A673 (cell line): ENCODE measurements at regions not wholly inside any gene's neighbourhood (a gene's known extent, or its start where the extent isn't known, plus 50 kb on each side); places are given as distances from the start of the nearest gene placed in this dataset.

Experiments
- CTCF ChIP-seq: fragments of 300-800, 200-600 bp; sonication (generic); conservative IDR thresholded peaks from 2 replicates; pipeline ENCODE4 v1.5.1; 2017; ENCODE audit warnings: low read depth, mild to moderate bottlenecking, antibody characterized with exemption, low read length, moderate library complexity, mixed read lengths
- EZH2 ChIP-seq: fragments of 200-600 bp; sonication (generic); IDR thresholded peaks from 2 replicates; pipeline ENCODE4 v1.6.1; 2017; ENCODE audit warnings: borderline replicate concordance, low read depth, mild to moderate bottlenecking, mixed read lengths, antibody characterized with exemption, low read length; ENCODE audit not compliant: poor library complexity, severe bottlenecking

- no peak for TF ChIP-seq CTCF
- no peak for TF ChIP-seq EZH2
These were observed 69.2 kb upstream of the ADRA2C start for GRCh38 chr4:3697033-3697432.
